Tibial nerve (tissue), 3 donors: ENCODE measurements at regions not wholly inside any gene's neighbourhood (a gene's known extent, or its start where the extent isn't known, plus 50 kb on each side); places are given as distances from the start of the nearest gene placed in this dataset.

ENCODE experiments used
- POLR2A ChIP-seq, 2 donors: fragments of 450-650 bp; IDR thresholded peaks; one replicate each; pipeline ENCODE4 v1.6.1; 2017; ENCODE audit warnings: antibody characterized with exemption in 2 of 2, mild to moderate bottlenecking in 2 of 2, moderate library complexity in 2 of 2
- TF ChIP-seq, protein P1 (sequence below), 5 experiments: fragments of 200-600 bp in 3 of 5; fragments of 450-650 bp in 2 of 5; sonication (generic) in 3 of 5; IDR thresholded peaks; one replicate each; pipeline ENCODE4 v1.5.1; 2016 to 2019; ENCODE audit warnings: antibody characterized with exemption in 5 of 5, mild to moderate bottlenecking in 3 of 5, moderate library complexity in 2 of 5

DNA sequence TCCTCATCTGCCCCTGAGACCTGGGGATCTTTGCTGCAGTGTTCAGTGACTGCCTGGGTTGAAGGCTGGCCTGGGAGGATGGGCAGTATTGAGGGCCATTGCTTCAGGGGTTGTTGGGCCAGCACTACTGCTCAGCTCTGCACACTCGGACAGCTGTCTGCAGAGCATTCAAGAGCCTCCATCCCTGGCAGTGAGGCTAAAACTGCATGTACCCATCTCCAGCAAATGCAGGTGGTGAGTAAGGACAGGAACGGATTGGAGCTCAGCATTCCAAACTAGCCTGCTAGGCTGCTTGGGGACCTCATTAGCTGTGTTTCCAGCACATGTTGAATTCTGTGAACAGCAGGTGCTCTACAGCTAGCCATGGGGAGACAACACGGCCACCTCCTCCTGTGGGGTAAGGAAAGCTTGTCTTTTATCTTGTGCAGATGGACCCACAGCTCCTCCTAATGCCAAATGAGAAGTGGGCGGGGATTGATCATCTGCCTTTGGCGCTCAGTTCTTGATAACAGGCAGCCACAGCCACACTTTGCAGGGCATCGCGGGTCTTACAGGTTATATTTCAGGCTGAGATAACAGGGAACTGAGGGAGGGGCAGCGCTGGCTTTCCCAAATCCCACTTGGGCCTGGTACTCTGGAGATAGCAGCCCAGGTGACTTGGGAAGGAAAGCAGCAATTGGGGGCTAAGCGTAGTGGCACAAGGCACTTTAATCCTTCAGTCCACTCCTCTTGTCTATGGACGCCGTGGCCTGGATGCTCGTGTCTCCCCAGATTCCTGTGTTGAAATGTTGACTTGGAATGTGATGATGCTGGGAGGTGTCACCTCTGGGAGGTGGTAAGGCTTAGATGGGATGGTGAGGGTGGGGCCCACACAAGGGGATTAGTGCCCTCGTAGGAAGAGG, 254.5 kb upstream of the B3GAT1 start:
- TF ChIP-seq, protein P1, sequence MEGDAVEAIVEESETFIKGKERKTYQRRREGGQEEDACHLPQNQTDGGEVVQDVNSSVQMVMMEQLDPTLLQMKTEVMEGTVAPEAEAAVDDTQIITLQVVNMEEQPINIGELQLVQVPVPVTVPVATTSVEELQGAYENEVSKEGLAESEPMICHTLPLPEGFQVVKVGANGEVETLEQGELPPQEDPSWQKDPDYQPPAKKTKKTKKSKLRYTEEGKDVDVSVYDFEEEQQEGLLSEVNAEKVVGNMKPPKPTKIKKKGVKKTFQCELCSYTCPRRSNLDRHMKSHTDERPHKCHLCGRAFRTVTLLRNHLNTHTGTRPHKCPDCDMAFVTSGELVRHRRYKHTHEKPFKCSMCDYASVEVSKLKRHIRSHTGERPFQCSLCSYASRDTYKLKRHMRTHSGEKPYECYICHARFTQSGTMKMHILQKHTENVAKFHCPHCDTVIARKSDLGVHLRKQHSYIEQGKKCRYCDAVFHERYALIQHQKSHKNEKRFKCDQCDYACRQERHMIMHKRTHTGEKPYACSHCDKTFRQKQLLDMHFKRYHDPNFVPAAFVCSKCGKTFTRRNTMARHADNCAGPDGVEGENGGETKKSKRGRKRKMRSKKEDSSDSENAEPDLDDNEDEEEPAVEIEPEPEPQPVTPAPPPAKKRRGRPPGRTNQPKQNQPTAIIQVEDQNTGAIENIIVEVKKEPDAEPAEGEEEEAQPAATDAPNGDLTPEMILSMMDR (IDR thresholded peaks at IDR 0.05): no peak
- TF ChIP-seq POLR2A (IDR thresholded peaks at IDR 0.05): no peak
